Natural killer cell treated with Interleukin-12 subunit alpha and Interleukin-12 subunit beta and Interleukin-15 and Interleukin-18, amount 100 ng/mL, for 72 hours (primary cell): ENCODE measurements at regions not wholly inside any gene's neighbourhood (a gene's known extent, or its start where the extent isn't known, plus 50 kb on each side); places are given as distances from the start of the nearest gene placed in this dataset.

Source experiments
- ATAC-seq, 2 donors: fragments of 150-1000 bp; cut with Tn5 transposase in 1 of 2; sonication (Bioruptor Pico), chemical (Tn5 transposase) in 1 of 2; 2 replicates each; pipeline ENCODE4 v1.10.0; 2021
- DNase-seq: peaks from one replicate; pipeline ENCODE4 v3.0.0; 2022; ENCODE audit warnings: low spot score
- H3K27ac Mint-ChIP-seq, 2 donors: 1 replicate in 1 of 2; 2 replicates in 1 of 2; pipeline ENCODE4 v1.8.0; 2022; ENCODE audit warnings: mixed read lengths in 2 of 2, mild to moderate bottlenecking in 1 of 2, moderate library complexity in 1 of 2
- H3K27me3 Mint-ChIP-seq, 2 donors: 1 replicate in 1 of 2; 2 replicates in 1 of 2; pipeline ENCODE4 v1.8.0; 2022; ENCODE audit warnings: mixed read lengths in 2 of 2
- H3K36me3 Mint-ChIP-seq: one replicate; pipeline ENCODE4 v1.8.0; 2022; ENCODE audit warnings: mixed read lengths
- H3K4me1 Mint-ChIP-seq, 2 donors: 1 replicate in 1 of 2; 2 replicates in 1 of 2; pipeline ENCODE4 v1.8.0; 2022; ENCODE audit warnings: low read depth in 2 of 2, mixed read lengths in 2 of 2, mild to moderate bottlenecking in 1 of 2
- H3K4me3 Mint-ChIP-seq: one replicate; pipeline ENCODE4 v1.8.0; 2022; ENCODE audit warnings: mixed read lengths
- H3K9me3 Mint-ChIP-seq: 2 replicates; pipeline ENCODE4 v1.8.0; 2022; ENCODE audit warnings: mixed read lengths

- Mint-ChIP-seq H3K4me1 (peaks cover 0 to under 1% of the 10 kb centered on the region in 2 donors), H3K36me3 (no peaks in the 10 kb centered on the region), H3K4me3 (no peak overlapping the region), H3K27ac (no peak overlapping the region), H3K9me3 (no peaks in the 10 kb centered on the region), H3K27me3 (peaks cover 2 to 5% of the 10 kb centered on the region in 2 donors)
- no peak for DNase-seq
- no peak for ATAC-seq
Observed at GRCh38 chr12:25424211-25424731, 128.8 kb downstream of the LMNTD1 start.

DNA sequence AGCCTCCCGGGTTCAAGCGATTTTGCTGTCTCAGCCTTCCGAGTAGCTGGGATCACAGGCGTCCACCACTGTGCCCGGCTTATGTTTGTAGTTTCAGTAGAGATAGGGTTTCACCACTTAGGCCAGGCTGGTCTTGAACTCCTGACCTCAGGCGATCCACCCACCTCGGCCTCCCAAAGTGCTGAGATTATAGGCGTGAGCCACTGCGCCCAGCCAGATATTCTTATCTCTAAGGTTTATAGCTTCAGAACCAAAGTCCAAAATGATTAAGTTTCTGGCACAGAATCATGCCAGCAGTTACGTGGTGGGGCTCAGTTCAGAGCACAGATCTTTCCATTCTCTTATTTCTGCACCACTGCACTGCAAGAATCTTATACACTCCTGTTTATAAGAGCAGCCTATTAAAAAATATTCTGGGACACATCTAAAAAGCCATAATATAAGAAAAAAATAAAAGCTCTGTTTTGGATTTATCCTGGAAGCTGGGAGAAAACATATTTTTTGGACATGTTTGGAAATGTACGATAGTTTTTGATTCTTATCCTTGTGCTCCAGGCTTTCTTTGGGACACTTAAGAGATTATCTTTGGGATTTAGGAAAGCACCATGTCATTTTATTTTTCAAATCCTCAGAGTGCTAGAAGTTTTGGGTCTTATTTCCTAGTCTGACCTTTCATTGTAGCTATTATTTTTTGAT is 129.6 kb downstream of the LMNTD1 start:
- Mint-ChIP-seq H3K4me1 (no peaks in the 10 kb centered on the region), H3K36me3 (no peaks in the 10 kb centered on the region), H3K4me3 (no peak overlapping the region), H3K27ac (no peak overlapping the region), H3K9me3 (no peaks in the 10 kb centered on the region), H3K27me3 (peaks cover 2 to 5% of the 10 kb centered on the region in 2 donors)
- DNase-seq = no peak
- ATAC-seq = no peak

GRCh38 chr12:25422241-25422640 is 130.8 kb downstream of the LMNTD1 start:
- H3K9me3 Mint-ChIP-seq = no peaks in the 10 kb centered on the region
- no peaks in the 10 kb centered on the region for H3K36me3 Mint-ChIP-seq
- H3K4me1 Mint-ChIP-seq = no peaks in the 10 kb centered on the region
- peaks cover 2 to 5% of the 10 kb centered on the region in 2 donors for H3K27me3 Mint-ChIP-seq
- no peak overlapping the region for H3K4me3 Mint-ChIP-seq
- no peak overlapping the region for H3K27ac Mint-ChIP-seq
- DNase-seq (no peak), ATAC-seq (no peak)

DNA sequence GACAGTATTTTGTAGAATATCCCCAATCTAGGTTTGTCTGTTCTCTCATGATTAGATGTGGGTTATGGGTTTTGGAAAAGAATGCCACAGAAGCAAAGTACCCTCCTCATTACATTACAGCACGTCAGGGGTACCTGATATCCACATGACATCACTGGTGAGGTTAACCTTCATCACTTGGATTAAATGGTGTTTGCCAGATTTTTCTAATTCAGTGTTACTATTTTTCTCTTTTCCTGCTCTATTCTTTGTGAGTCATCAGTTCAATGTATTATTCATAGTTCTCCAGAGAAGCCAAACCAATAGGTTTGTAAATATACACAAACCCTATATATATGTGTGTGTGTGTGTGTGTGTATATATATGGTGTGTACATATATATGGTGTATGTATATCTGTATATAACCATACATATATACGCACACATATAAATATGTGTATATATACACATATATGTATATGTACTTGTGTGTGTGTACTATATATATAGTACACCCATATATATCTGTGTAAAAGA is 131.4 kb downstream of the LMNTD1 start:
- no peak for DNase-seq
- Mint-ChIP-seq H3K4me3 (no peak overlapping the region), H3K36me3 (no peaks in the 10 kb centered on the region), H3K4me1 (no peaks in the 10 kb centered on the region), H3K27ac (no peak overlapping the region), H3K27me3 (peaks cover 2 to 5% of the 10 kb centered on the region in 2 donors), H3K9me3 (no peaks in the 10 kb centered on the region)
- ATAC-seq = no peak

GRCh38 chr12:25420116-25420515 is 133.0 kb downstream of the LMNTD1 start:
- no peak for ATAC-seq
- no peak for DNase-seq
- H3K36me3 Mint-ChIP-seq = no peaks in the 10 kb centered on the region
- no peaks in the 10 kb centered on the region for H3K4me1 Mint-ChIP-seq
- H3K9me3 Mint-ChIP-seq = no peaks in the 10 kb centered on the region
- no peak overlapping the region for H3K27ac Mint-ChIP-seq
- H3K4me3 Mint-ChIP-seq = no peak overlapping the region
- H3K27me3 Mint-ChIP-seq = peaks cover 2 to 5% of the 10 kb centered on the region in 2 donors

DNA sequence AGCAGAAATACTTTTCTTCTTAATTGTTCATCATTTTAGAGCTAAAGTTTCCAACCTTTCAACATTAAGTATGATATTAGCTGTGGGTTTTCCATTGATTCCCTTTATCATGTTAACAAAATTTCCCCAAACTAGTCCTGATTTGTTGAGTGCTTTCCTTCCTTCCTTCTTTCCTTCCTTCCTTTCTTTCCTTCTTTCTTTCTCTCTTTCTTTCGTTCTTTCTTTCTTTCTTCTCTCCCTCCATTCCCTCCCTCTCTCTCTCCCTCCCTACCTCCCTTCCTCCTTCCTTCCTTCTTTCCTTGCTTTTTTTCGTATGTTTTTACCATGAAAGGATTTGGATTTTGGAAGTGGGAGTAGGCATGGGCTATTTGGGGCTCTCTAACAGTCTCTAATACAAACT is 133.5 kb downstream of the LMNTD1 start:
- Mint-ChIP-seq H3K27me3 (peaks cover 2 to 5% of the 10 kb centered on the region in 2 donors), H3K27ac (no peak overlapping the region), H3K4me3 (no peak overlapping the region), H3K9me3 (no peaks in the 10 kb centered on the region), H3K36me3 (no peaks in the 10 kb centered on the region), H3K4me1 (no peaks in the 10 kb centered on the region)
- no peak for DNase-seq
- no peak for ATAC-seq

DNA sequence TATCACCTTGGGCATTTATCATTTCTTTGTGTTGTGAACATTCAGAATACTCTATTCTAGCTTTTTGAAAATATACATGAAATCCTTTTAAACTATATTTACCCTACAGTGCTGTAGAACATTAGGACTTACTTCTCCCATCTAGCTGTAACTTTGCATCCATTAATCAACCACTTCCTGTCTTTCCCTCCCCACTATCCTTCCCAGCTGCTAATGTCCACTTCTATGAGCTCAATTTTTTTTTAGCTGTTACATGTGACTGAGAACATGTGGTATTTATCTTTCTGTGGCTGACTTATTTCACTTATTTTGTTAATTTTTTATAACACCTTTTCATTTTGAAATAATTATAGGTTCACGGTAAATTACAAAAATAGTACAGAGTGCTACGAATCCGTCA is 136.0 kb downstream of the LMNTD1 start:
- no peaks in the 10 kb centered on the region for H3K9me3 Mint-ChIP-seq
- no peak for DNase-seq
- no peak overlapping the region for H3K4me3 Mint-ChIP-seq
- H3K36me3 Mint-ChIP-seq = no peaks in the 10 kb centered on the region
- H3K27me3 Mint-ChIP-seq = peaks cover 5 to 9% of the 10 kb centered on the region in 2 donors
- no peak for ATAC-seq
- H3K27ac Mint-ChIP-seq = no peak overlapping the region
- no peaks in the 10 kb centered on the region for H3K4me1 Mint-ChIP-seq

DNA sequence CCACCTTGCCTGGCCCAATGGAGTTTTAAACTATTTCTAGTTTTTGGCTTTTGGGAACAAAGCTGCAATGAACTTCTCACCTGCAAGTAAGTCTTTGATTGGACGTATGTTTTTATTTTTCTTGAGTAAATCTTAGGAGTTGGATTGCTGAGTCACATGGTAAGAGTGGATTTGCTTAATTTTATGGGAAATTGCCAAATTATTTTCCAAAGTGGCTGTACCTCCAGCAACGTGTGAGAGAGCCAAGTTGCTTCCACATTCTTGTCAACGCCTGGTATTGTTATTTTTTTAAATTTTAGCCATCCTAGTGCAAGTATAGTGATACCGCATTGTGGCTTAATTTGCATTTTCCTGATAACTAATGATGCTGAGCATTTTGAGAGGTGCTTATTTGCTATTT is 136.6 kb downstream of the LMNTD1 start:
- Mint-ChIP-seq H3K4me1 (no peaks in the 10 kb centered on the region), H3K4me3 (no peak overlapping the region), H3K27me3 (peaks cover 5 to 9% of the 10 kb centered on the region in 2 donors), H3K9me3 (no peaks in the 10 kb centered on the region), H3K36me3 (no peaks in the 10 kb centered on the region), H3K27ac (no peak overlapping the region)
- ATAC-seq = no peak
- DNase-seq = no peak

DNA sequence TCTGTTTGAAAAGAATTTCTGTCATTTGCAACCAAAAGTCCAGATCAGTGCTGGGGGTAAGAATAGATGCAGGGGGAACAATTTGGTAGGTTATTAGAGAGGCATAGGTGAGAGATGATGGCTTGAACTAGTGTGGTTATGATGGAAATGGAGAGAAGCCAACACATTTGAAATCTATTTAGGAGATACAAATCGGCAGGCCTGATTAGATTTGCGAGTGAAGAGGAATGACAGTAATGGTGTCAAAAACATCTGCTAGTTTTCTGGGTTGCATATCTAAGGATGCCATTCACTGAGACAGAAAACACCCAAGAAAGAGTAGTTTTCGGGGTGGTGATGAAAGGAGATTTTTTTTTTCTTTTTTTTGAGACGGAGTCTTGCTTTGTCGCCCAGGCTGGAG is 138.1 kb downstream of the LMNTD1 start:
- no peaks in the 10 kb centered on the region for H3K9me3 Mint-ChIP-seq
- no peak overlapping the region for H3K27ac Mint-ChIP-seq
- no peak overlapping the region for H3K4me3 Mint-ChIP-seq
- no peak for DNase-seq
- peaks cover 4 to 9% of the 10 kb centered on the region in 2 donors for H3K27me3 Mint-ChIP-seq
- ATAC-seq = no peak
- H3K36me3 Mint-ChIP-seq = no peaks in the 10 kb centered on the region
- H3K4me1 Mint-ChIP-seq = no peaks in the 10 kb centered on the region

DNA sequence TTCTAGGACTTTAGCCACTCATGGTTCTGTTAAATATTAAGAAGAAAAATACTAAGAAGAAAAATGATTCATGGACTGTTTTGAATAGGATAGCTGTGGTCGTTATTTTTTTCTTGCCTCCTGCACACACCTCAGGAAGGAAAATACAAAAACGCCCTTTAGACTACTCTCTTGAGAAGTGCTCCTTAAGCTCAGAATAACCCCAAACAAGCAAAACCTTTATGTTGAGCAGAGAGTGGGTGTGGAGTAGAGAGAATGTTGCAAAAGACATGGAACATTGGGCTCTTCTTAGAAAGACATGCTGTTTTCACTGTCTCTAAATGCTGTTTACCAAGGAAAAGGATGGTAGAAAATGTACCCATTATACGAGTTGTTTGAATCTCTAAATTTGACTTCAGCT is 140.3 kb downstream of the LMNTD1 start:
- H3K4me1 Mint-ChIP-seq = no peaks in the 10 kb centered on the region
- ATAC-seq (no peak), DNase-seq (no peak)
- H3K9me3 Mint-ChIP-seq = no peaks in the 10 kb centered on the region
- no peak overlapping the region for H3K4me3 Mint-ChIP-seq
- no peaks in the 10 kb centered on the region for H3K36me3 Mint-ChIP-seq
- H3K27ac Mint-ChIP-seq = no peak overlapping the region
- H3K27me3 Mint-ChIP-seq = peaks cover 0 to 7% of the 10 kb centered on the region in 2 donors

- H3K27ac Mint-ChIP-seq = no peak overlapping the region
- DNase-seq (no peak), ATAC-seq (no peak)
- no peaks in the 10 kb centered on the region for H3K36me3 Mint-ChIP-seq
- no peak overlapping the region for H3K4me3 Mint-ChIP-seq
- peaks cover 0 to 2% of the 10 kb centered on the region in 2 donors for H3K27me3 Mint-ChIP-seq
- H3K4me1 Mint-ChIP-seq = no peaks in the 10 kb centered on the region
- H3K9me3 Mint-ChIP-seq = no peaks in the 10 kb centered on the region
Observed at GRCh38 chr12:25404955-25405354, 148.1 kb downstream of the LMNTD1 start.

DNA sequence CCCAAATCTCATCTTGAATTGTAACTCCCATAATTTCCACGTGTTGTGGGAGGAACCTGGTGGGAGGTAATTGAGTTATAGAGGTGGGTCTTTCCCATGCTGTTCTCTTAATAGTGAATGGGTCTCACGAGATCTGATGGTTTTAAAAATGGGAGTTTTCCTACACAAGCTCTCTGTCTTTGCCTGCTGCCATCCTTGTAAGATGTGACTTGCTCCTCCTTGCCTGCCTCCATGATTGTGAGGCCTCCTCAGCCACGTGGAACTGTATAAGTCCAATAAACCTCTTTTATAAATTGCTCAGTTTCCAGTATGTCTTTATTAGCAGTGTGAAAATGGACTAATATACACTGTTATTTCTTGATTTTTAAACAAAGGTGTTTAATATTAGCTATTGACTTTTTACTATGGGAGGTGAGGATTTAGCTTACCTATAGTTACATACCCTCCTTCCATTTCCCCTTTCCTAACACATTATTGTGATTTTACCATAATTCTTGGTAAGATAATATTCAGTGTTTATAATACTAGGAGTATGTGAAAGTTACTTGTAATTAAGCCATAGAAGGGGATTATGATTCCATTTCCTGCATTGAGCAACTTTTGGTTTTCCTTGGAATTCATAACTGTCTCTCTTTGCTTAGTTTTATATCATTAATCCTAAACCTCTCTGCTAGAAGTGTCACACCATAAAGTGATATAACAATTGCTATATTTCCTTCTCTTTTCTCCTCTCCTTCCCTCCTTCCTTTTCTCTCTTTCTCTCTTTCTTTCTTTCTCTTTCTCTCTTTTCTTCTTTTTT is 151.0 kb upstream of the KRAS start:
- Mint-ChIP-seq H3K36me3 (no peaks in the 10 kb centered on the region), H3K27ac (no peak overlapping the region), H3K9me3 (no peaks in the 10 kb centered on the region), H3K27me3 (peaks cover 0 to 2% of the 10 kb centered on the region in 2 donors), H3K4me1 (no peaks in the 10 kb centered on the region), H3K4me3 (no peak overlapping the region)
- DNase-seq (no peak), ATAC-seq (no peak)

DNA sequence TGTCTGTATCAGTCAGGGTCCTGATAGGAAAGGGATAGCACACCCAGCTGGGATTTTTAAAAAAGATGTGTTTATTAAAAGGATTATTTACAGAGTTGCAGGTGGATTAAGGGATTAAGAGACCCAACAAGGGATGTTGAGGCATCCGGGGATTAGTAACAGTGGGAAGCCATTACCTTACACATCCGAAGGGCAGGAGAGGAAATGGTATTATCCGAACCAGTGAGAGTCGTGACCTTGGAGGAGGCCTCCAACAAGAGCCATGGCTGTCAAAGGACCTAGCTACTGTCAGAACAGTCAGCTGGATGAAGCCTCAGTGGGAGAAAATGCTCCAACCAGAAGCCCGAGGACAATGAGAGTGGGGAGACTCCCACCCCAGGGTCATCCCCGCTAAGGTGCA is 146.3 kb upstream of the KRAS start:
- Mint-ChIP-seq H3K9me3 (no peaks in the 10 kb centered on the region), H3K4me1 (no peaks in the 10 kb centered on the region), H3K36me3 (no peaks in the 10 kb centered on the region), H3K27ac (no peak overlapping the region), H3K4me3 (no peak overlapping the region), H3K27me3 (peaks cover 5 to 8% of the 10 kb centered on the region in 2 donors)
- no peak for DNase-seq
- no peak for ATAC-seq

DNA sequence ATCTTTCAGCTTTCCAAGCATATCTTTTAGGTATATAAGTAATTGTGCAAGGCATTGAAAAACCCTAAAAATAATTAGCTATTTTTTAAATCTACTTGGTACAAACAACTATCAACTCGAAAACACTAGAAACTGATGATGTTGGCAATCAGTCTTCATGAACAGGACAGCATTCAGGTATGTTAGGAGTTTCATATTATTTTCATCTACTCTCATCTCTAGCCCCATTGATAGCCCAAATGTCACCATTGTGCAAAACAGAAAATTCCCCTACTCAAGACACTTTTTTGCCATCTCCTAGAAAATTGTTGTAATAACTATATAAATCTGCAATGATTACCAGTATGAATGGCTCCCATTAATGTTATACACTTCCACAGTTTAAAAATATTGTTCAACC is 144.5 kb upstream of the KRAS start:
- Mint-ChIP-seq H3K4me3 (no peak overlapping the region), H3K4me1 (no peaks in the 10 kb centered on the region)
- DNase-seq = no peak

More for the DNA sequence above, 144.5 kb upstream of the KRAS start:
- ATAC-seq = no peak
- no peak overlapping the region for H3K27ac Mint-ChIP-seq
- no peaks in the 10 kb centered on the region for H3K36me3 Mint-ChIP-seq
- no peaks in the 10 kb centered on the region for H3K9me3 Mint-ChIP-seq
- peaks cover 5 to 8% of the 10 kb centered on the region in 2 donors for H3K27me3 Mint-ChIP-seq
